ENCODE measurements at regions not wholly inside any gene's neighbourhood (a gene's known extent, or its start where the extent isn't known, plus 50 kb on each side); places are given as distances from the start of the nearest gene placed in this dataset.

- TF ChIP-seq, protein P1, sequence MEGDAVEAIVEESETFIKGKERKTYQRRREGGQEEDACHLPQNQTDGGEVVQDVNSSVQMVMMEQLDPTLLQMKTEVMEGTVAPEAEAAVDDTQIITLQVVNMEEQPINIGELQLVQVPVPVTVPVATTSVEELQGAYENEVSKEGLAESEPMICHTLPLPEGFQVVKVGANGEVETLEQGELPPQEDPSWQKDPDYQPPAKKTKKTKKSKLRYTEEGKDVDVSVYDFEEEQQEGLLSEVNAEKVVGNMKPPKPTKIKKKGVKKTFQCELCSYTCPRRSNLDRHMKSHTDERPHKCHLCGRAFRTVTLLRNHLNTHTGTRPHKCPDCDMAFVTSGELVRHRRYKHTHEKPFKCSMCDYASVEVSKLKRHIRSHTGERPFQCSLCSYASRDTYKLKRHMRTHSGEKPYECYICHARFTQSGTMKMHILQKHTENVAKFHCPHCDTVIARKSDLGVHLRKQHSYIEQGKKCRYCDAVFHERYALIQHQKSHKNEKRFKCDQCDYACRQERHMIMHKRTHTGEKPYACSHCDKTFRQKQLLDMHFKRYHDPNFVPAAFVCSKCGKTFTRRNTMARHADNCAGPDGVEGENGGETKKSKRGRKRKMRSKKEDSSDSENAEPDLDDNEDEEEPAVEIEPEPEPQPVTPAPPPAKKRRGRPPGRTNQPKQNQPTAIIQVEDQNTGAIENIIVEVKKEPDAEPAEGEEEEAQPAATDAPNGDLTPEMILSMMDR (optimal IDR thresholded peaks at IDR 0.05 in 1 of 3, IDR thresholded peaks at IDR 0.05 in 1 of 3, conservative IDR thresholded peaks at IDR 0.05 in 1 of 3; ENCODE audit: extremely low read depth in 1 of 3, insufficient read depth in 2 of 3, low read length in 3 of 3): no peak
- no peak for TF ChIP-seq EZH2 (IDR thresholded peaks at IDR 0.05; ENCODE audit: low read length)
Measured at GRCh38 chr4:124483048-124483906, 229.3 kb downstream of the ANKRD50 start.
